ENCODE measurements at regions not wholly inside any gene's neighbourhood (a gene's known extent, or its start where the extent isn't known, plus 50 kb on each side); places are given as distances from the start of the nearest gene placed in this dataset.

GRCh38 chr1:34316773-34317172 lies 140.1 kb downstream of the C1orf94 start:
- intact Hi-C loops (cut with DNase I), result no loop called here
- H3K9me3 ChIP-seq, result peaks cover 15% of the 10 kb centered on the region
- no peaks in the 10 kb centered on the region for H3K27me3 ChIP-seq (ENCODE audit: low read depth)
- no peak overlapping the region for H3K4me3 ChIP-seq
- no peaks in the 10 kb centered on the region for H3K36me3 ChIP-seq
- H3K27ac ChIP-seq, result no peak overlapping the region
- TF ChIP-seq, protein P1, sequence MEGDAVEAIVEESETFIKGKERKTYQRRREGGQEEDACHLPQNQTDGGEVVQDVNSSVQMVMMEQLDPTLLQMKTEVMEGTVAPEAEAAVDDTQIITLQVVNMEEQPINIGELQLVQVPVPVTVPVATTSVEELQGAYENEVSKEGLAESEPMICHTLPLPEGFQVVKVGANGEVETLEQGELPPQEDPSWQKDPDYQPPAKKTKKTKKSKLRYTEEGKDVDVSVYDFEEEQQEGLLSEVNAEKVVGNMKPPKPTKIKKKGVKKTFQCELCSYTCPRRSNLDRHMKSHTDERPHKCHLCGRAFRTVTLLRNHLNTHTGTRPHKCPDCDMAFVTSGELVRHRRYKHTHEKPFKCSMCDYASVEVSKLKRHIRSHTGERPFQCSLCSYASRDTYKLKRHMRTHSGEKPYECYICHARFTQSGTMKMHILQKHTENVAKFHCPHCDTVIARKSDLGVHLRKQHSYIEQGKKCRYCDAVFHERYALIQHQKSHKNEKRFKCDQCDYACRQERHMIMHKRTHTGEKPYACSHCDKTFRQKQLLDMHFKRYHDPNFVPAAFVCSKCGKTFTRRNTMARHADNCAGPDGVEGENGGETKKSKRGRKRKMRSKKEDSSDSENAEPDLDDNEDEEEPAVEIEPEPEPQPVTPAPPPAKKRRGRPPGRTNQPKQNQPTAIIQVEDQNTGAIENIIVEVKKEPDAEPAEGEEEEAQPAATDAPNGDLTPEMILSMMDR (IDR thresholded peaks at IDR 0.05), result no peak
- peaks cover 10% of the 10 kb centered on the region for H3K4me1 ChIP-seq
- DNase-seq (no peak), ATAC-seq (no peak)

DNA sequence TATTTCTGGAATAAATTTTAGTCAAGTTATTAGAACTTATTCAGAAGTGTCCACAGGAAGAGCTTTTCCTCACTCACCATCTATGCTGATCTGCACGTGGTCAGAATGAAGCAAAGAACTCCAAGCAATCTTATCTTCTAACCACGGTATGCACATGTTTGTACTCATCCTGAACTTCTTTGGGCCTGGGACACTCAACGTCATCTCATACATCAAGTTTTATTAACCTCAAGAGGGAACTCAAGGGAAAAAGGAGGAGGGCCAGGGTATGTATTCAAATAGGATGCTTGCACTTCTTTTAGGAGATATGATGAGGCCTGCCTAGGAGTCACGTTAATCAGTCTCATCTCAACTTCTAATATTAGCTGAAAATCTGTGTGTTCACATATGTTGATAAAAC lies 142.5 kb downstream of the C1orf94 start:
- intact Hi-C loops (cut with DNase I), result no loop called here

DNA sequence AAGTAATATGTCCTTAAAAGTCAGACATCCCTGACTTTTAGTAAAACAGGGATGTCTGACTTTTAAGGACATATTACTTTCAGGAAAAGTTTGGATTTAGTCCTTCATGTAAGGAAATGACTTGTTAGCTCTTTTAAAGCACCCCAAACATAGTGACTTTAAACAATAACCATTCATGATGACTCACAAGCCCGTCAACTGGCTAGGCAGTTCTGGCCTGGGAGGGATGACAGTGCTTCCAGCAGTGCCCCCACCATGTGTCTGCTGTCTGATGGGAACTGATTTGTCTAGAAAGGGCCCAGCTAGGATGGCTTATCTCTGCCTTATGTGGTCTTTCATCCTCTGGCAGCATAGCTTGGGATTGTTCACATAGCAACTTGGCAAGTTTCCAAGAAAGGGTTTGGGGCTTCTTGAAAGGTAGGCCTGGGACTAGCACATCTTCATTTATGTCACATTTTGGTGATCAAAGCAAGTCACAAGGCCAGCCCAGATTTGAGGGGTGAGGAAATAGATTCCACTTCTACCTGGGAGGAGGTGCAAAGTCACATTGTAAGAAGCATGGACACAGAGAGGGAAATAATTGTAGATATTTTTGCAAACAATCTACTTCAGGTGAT lies 143.5 kb downstream of the C1orf94 start:
- ATAC-seq (no peak), DNase-seq (no peak)
- no peaks in the 10 kb centered on the region for H3K27me3 ChIP-seq (ENCODE audit: low read depth)
- TF ChIP-seq, protein P1 (IDR thresholded peaks at IDR 0.05), result no peak
- intact Hi-C loops (cut with DNase I), result no loop called here
- no peaks in the 10 kb centered on the region for H3K36me3 ChIP-seq
- no peak overlapping the region for H3K4me3 ChIP-seq
- peaks cover 10% of the 10 kb centered on the region for H3K4me1 ChIP-seq
- H3K27ac ChIP-seq, result no peak overlapping the region
- peaks cover 13% of the 10 kb centered on the region for H3K9me3 ChIP-seq

More for the DNA sequence above, 142.5 kb downstream of the C1orf94 start:
- TF ChIP-seq, protein P1 (IDR thresholded peaks at IDR 0.05), result no peak
- peaks cover 15% of the 10 kb centered on the region for H3K9me3 ChIP-seq
- no peak overlapping the region for H3K4me3 ChIP-seq
- DNase-seq (no peak), ATAC-seq (no peak)
- H3K27ac ChIP-seq, result no peak overlapping the region
- no peaks in the 10 kb centered on the region for H3K27me3 ChIP-seq (ENCODE audit: low read depth)
- peaks cover 10% of the 10 kb centered on the region for H3K4me1 ChIP-seq
- no peaks in the 10 kb centered on the region for H3K36me3 ChIP-seq

DNA sequence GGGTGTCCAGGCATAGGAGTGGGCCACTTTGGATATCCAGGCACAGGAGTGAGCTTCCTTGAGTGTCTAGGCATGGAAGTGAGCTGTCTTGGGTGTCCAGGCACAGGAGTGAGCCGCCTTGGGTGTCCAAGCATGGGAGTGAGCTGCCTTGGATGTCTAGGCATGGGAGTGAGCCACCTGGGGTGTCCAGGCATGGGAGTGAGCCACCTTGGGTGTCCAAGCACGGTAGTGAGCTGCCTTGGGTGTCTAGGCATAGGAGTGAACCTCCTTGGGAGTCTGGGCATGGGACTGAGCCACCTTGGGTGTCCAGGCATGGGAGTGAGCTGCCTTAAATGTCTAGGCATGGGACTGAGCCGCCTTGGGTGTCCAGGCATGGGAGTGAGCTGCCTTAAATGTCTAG lies 146.3 kb downstream of the C1orf94 start:
- no peaks in the 10 kb centered on the region for H3K9me3 ChIP-seq
- no peak overlapping the region for H3K27ac ChIP-seq
- intact Hi-C loops (cut with DNase I), result no loop called here
- no peaks in the 10 kb centered on the region for H3K27me3 ChIP-seq (ENCODE audit: low read depth)
- peaks cover 6% of the 10 kb centered on the region for H3K4me1 ChIP-seq
- H3K36me3 ChIP-seq, result no peaks in the 10 kb centered on the region
- no peak for DNase-seq
- TF ChIP-seq, protein P1 (IDR thresholded peaks at IDR 0.05), result no peak
- H3K4me3 ChIP-seq, result no peak overlapping the region
- ATAC-seq, result no peak

DNA sequence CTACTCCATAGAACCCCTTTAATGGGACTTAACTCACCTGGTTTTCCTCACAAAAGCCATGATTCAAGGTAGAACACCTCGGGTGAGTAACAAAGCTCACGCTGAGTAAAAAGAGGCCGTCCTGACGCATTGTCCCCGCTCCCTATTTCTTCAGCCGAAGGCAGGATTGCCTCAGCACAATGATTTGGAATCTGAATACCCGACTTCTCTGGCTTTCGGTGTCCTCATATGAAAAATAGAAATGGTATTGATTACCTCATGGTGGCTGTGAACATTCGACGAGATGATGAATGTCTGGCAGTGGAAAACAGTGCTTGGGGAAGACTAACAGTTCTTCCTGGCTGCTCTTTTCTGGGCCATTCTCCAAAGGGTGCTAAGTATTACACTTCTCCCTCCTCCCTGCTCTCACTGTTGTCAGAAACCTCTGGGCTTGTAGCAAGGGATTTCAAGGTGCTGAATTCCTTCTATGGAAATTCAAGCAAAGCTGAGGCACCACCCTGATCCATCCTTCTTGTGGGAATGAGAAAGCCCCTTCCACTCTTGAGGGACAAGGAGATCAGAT lies 148.3 kb downstream of the C1orf94 start:
- Histone ChIP-seq H3K4me3 (no peak overlapping the region), H3K27me3 (ENCODE audit: low read depth) (no peaks in the 10 kb centered on the region), H3K4me1 (no peaks in the 10 kb centered on the region), H3K9me3 (no peaks in the 10 kb centered on the region), H3K27ac (no peak overlapping the region), H3K36me3 (no peaks in the 10 kb centered on the region)
- TF ChIP-seq, protein P1 (IDR thresholded peaks at IDR 0.05), result no peak
- no peak for ATAC-seq
- DNase-seq, result no peak
- intact Hi-C loops (cut with DNase I), result no loop called here

Measured in lower lobe of right lung (tissue), 2 donors.